CD14-positive monocyte (primary cell): ENCODE measurements at regions not wholly inside any gene's neighbourhood (a gene's known extent, or its start where the extent isn't known, plus 50 kb on each side); places are given as distances from the start of the nearest gene placed in this dataset.

Experiments
- DNase-seq, 3 donors: peaks; one replicate each; pipeline ENCODE4 v3.0.0-alpha.2; 2011 to 2022
- H2AFZ ChIP-seq: 2 replicates; pipeline ENCODE4 v1.6.0; 2012; ENCODE audit warnings: mild to moderate bottlenecking, low read depth, low read length, inconsistent platforms; ENCODE audit not compliant: insufficient read depth, poor library complexity, severe bottlenecking
- H3K27ac ChIP-seq, 2 donors: 1 replicate in 1 of 2; 2 replicates in 1 of 2; pipeline ENCODE4 v1.5.1; 2012 to 2013; ENCODE audit warnings: low read length in 2 of 2, control low read depth in 1 of 2, inconsistent platforms in 1 of 2, low read depth in 1 of 2, mild to moderate bottlenecking in 1 of 2
- H3K27me3 ChIP-seq, 2 donors: one replicate each; pipeline versions ENCODE4 v1.6.0 to v1.6.1; 2011 to 2013; ENCODE audit warnings: low read length in 2 of 2; ENCODE audit not compliant: control insufficient read depth in 2 of 2, insufficient read depth in 2 of 2
- H3K36me3 ChIP-seq, 2 donors: replicated peaks in 1 of 2; 1 replicate in 1 of 2; 2 replicates in 1 of 2; pipeline versions ENCODE4 v1.5.1 to v1.6.1; 2012 to 2013; ENCODE audit warnings: low read length in 2 of 2, control low read depth in 1 of 2, inconsistent platforms in 1 of 2, mild to moderate bottlenecking in 1 of 2; ENCODE audit not compliant: insufficient read depth in 2 of 2, control insufficient read depth in 1 of 2
- H3K4me1 ChIP-seq, 2 donors: 1 replicate in 1 of 2; 2 replicates in 1 of 2; pipeline versions ENCODE4 v1.5.1 to v1.6.1; 2012 to 2013; ENCODE audit warnings: low read length in 2 of 2, control low read depth in 1 of 2, inconsistent platforms in 1 of 2, mild to moderate bottlenecking in 1 of 2, moderate library complexity in 1 of 2; ENCODE audit not compliant: insufficient read depth in 2 of 2, control insufficient read depth in 1 of 2
- H3K4me2 ChIP-seq: replicated peaks from 2 replicates; pipeline ENCODE3; 2012; ENCODE audit warnings: low read length, moderate library complexity, mild to moderate bottlenecking; ENCODE audit not compliant: poor library complexity, severe bottlenecking; ENCODE audit errors: extremely low read depth
- H3K4me3 ChIP-seq, 3 experiments: fragments of 200-600 bp in 1 of 3; sonication (generic) in 1 of 3; replicated peaks in 1 of 3; 1 replicate in 2 of 3; 2 replicates in 1 of 3; pipeline ENCODE4 v1.5.1; 2011 to 2013; ENCODE audit warnings: low read length in 3 of 3, mild to moderate bottlenecking in 3 of 3, control low read depth in 2 of 3, low read depth in 2 of 3, inconsistent platforms in 1 of 3, moderate library complexity in 1 of 3
- H3K79me2 ChIP-seq: 2 replicates; pipeline ENCODE4 v1.6.0; 2012; ENCODE audit warnings: mild to moderate bottlenecking, control low read depth, inconsistent platforms, low read length, moderate library complexity; ENCODE audit not compliant: insufficient read depth
- H3K9ac ChIP-seq: 2 replicates; pipeline ENCODE4 v1.6.0; 2017; ENCODE audit warnings: low read length, mild to moderate bottlenecking; ENCODE audit not compliant: insufficient read depth, poor library complexity, severe bottlenecking
- H3K9me3 ChIP-seq, 2 donors: replicated peaks in 1 of 2; 1 replicate in 1 of 2; 2 replicates in 1 of 2; pipeline versions ENCODE4 v1.5.1 to v1.6.1; 2012 to 2013; ENCODE audit warnings: low read length in 2 of 2, control low read depth in 1 of 2; ENCODE audit not compliant: control insufficient read depth in 1 of 2, insufficient read depth in 1 of 2
- H4K20me1 ChIP-seq: 2 replicates; pipeline ENCODE4 v1.6.0; 2012; ENCODE audit warnings: mild to moderate bottlenecking, low read length, control low read depth, moderate library complexity; ENCODE audit not compliant: insufficient read depth
- H3K27ac Mint-ChIP-seq, 7 donors: one replicate each; pipeline ENCODE4 v1.8.0; 2020; ENCODE audit warnings: mild to moderate bottlenecking in 7 of 7, mixed read lengths in 7 of 7, moderate library complexity in 6 of 7, inconsistent platforms in 2 of 7
- H3K27me3 Mint-ChIP-seq, 3 donors: one replicate each; pipeline ENCODE4 v1.8.0; 2021 to 2022; ENCODE audit warnings: low read depth in 3 of 3, mild to moderate bottlenecking in 3 of 3, mixed read lengths in 3 of 3, moderate library complexity in 3 of 3, inconsistent platforms in 1 of 3
- H3K36me3 Mint-ChIP-seq, 2 donors: one replicate each; pipeline ENCODE4 v1.8.0; 2020; ENCODE audit warnings: mixed read lengths in 2 of 2, inconsistent platforms in 1 of 2, mild to moderate bottlenecking in 1 of 2
- H3K4me1 Mint-ChIP-seq: one replicate; pipeline ENCODE4 v1.8.0; 2020; ENCODE audit warnings: mild to moderate bottlenecking, mixed read lengths
- H3K4me3 Mint-ChIP-seq, 2 donors: one replicate each; pipeline ENCODE4 v1.8.0; 2020; ENCODE audit warnings: mild to moderate bottlenecking in 2 of 2, mixed read lengths in 2 of 2, moderate library complexity in 1 of 2
- H3K9me3 Mint-ChIP-seq, 7 donors: one replicate each; pipeline ENCODE4 v1.8.0; 2020 to 2022; ENCODE audit warnings: mixed read lengths in 7 of 7, mild to moderate bottlenecking in 6 of 7, moderate library complexity in 6 of 7, inconsistent platforms in 2 of 7
- WGBS: methylation state at CpG from one replicate; pipeline ENCODE4 v1.1.5; 2013; ENCODE audit warnings: missing lambda C conversion rate; ENCODE audit not compliant: insufficient coverage; 5-methylcytosine and 5-hydroxymethylcytosine counted together
- intact Hi-C, 2 donors: fragments of 100-400 bp; cut with micrococcal nuclease; formaldehyde crosslinking; loops; one replicate each; pipeline versions ENCODE4 v1.15.0 to v1.15.1; 2023
- TF ChIP-seq, protein P1 (sequence below): fragments of 200-600 bp; IDR thresholded peaks from one replicate; pipeline ENCODE4 v1.8.0; 2022; ENCODE audit warnings: antibody characterized with exemption, mild to moderate bottlenecking

DNA sequence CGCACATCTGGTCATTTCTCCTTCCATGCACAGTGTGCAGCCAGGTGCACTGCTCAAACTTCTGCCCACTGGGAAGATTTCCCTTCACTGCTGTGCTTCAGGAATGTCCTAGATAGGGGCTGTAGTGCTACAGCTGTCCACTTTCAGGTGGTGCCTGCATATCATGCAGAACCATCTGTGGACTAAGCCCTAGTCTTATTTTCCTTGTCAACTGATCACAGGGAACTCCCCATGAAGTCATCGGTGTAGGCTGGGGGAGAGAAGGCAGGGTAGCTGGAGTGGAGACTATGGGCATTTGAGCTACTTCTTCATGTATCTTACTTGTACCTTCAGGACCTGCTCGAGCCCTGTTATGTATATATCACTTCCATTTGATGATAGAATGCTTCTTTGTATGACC lies 150.9 kb upstream of the PLCXD3 start:
- no peak overlapping the region for H3K4me3 ChIP-seq
- intact Hi-C loops: no loop called here
- no peak overlapping the region for H3K4me3 Mint-ChIP-seq

DNA sequence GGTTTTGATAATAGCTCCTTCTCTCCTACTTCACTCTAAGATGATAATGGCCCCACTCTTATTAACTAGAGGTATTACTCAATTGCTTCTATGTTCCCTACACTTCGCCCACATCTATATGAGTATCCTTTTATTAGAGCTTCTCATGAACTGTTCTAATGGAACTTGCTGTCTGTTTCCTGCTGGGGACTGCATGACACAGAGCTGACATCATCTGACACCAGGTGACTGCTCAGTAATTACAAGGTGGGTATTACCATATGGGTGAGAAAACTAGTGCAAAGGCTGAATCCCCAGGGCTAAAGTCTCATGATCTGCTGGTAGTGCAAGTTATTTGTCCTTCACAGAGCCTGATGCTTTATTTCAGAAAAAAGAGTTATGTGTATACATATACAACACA lies 146.2 kb upstream of the PLCXD3 start:
- Mint-ChIP-seq H3K4me1 (no peaks in the 10 kb centered on the region), H3K36me3 (no peaks in the 10 kb centered on the region), H3K9me3 (peaks cover 2 to 14% (median 4%) of the 10 kb centered on the region in 7 donors), H3K27ac (no peak overlapping the region), H3K27me3 (no peaks in the 10 kb centered on the region), H3K4me3 (no peak overlapping the region)
- no peaks in the 10 kb centered on the region for H3K79me2 ChIP-seq
- H3K27ac ChIP-seq: no peak overlapping the region
- no peak for DNase-seq
- no peaks in the 10 kb centered on the region for H3K27me3 ChIP-seq
- no CpG with 5 or more reads among the region's 1 CpG for WGBS
- no peaks in the 10 kb centered on the region for H3K4me1 ChIP-seq
- no peaks in the 10 kb centered on the region for H4K20me1 ChIP-seq
- no peaks in the 10 kb centered on the region for H3K9me3 ChIP-seq
- intact Hi-C loops: no loop called here
- H3K36me3 ChIP-seq: no peaks in the 10 kb centered on the region
- no peak overlapping the region for H3K9ac ChIP-seq
- H3K4me3 ChIP-seq: no peak overlapping the region
- no peak overlapping the region for H2AFZ ChIP-seq
- TF ChIP-seq, protein P1, sequence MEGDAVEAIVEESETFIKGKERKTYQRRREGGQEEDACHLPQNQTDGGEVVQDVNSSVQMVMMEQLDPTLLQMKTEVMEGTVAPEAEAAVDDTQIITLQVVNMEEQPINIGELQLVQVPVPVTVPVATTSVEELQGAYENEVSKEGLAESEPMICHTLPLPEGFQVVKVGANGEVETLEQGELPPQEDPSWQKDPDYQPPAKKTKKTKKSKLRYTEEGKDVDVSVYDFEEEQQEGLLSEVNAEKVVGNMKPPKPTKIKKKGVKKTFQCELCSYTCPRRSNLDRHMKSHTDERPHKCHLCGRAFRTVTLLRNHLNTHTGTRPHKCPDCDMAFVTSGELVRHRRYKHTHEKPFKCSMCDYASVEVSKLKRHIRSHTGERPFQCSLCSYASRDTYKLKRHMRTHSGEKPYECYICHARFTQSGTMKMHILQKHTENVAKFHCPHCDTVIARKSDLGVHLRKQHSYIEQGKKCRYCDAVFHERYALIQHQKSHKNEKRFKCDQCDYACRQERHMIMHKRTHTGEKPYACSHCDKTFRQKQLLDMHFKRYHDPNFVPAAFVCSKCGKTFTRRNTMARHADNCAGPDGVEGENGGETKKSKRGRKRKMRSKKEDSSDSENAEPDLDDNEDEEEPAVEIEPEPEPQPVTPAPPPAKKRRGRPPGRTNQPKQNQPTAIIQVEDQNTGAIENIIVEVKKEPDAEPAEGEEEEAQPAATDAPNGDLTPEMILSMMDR: no peak
- no peak overlapping the region for H3K4me2 ChIP-seq

More for the DNA sequence above, 150.9 kb upstream of the PLCXD3 start:
- Histone ChIP-seq H3K79me2 (no peaks in the 10 kb centered on the region), H3K9me3 (no peaks in the 10 kb centered on the region), H3K4me2 (no peak overlapping the region), H3K27me3 (no peaks in the 10 kb centered on the region), H2AFZ (no peak overlapping the region), H4K20me1 (no peaks in the 10 kb centered on the region), H3K9ac (no peak overlapping the region), H3K36me3 (no peaks in the 10 kb centered on the region), H3K4me1 (no peaks in the 10 kb centered on the region), H3K27ac (no peak overlapping the region)
- no peak for DNase-seq
- H3K4me1 Mint-ChIP-seq: no peaks in the 10 kb centered on the region
- peak overlapping the region in 1 of 7 donors; percentile 51 for H3K27ac Mint-ChIP-seq
- peaks cover 2 to 10% (median 6%) of the 10 kb centered on the region in 7 donors for H3K9me3 Mint-ChIP-seq
- H3K36me3 Mint-ChIP-seq: no peaks in the 10 kb centered on the region
- TF ChIP-seq, protein P1: no peak
- 80% methylated on average over 2 of the region's 3 CpGs for WGBS
- no peaks in the 10 kb centered on the region for H3K27me3 Mint-ChIP-seq
